Nephron (organoid): ENCODE measurements at regions not wholly inside any gene's neighbourhood (a gene's known extent, or its start where the extent isn't known, plus 50 kb on each side); places are given as distances from the start of the nearest gene placed in this dataset.

ENCODE experiments used
- H3K27ac Mint-ChIP-seq, 3 experiments: 2 replicates each; pipeline ENCODE4 v1.8.0; 2020; ENCODE audit warnings: mixed read lengths in 3 of 3, mild to moderate bottlenecking in 2 of 3, moderate library complexity in 1 of 3
- H3K27me3 Mint-ChIP-seq: 2 replicates; pipeline ENCODE4 v1.8.0; 2021; ENCODE audit warnings: low read depth, mild to moderate bottlenecking, moderate library complexity, mixed read lengths
- H3K36me3 Mint-ChIP-seq: 2 replicates; pipeline ENCODE4 v1.8.0; 2020; ENCODE audit warnings: low read depth, mixed read lengths
- H3K4me1 Mint-ChIP-seq: 2 replicates; pipeline ENCODE4 v1.8.0; 2020; ENCODE audit warnings: mixed read lengths
- H3K4me3 Mint-ChIP-seq, 3 experiments: 2 replicates each; pipeline ENCODE4 v1.8.0; 2020; ENCODE audit warnings: mild to moderate bottlenecking in 3 of 3, mixed read lengths in 3 of 3, moderate library complexity in 2 of 3
- H3K9me3 Mint-ChIP-seq: 2 replicates; pipeline ENCODE4 v1.8.0; 2020; ENCODE audit warnings: mixed read lengths
- TF ChIP-seq, protein P1 (sequence below), 3 experiments: fragments of 200-600 bp; sonication (generic); IDR thresholded peaks; one replicate each; pipeline ENCODE4 v1.5.0; 2021; ENCODE audit warnings: antibody characterized with exemption in 3 of 3; ENCODE audit not compliant: unreplicated experiment in 3 of 3

GRCh38 chr3:74173090-74173489, 441.4 kb downstream of the CNTN3 start:
- no peaks in the 10 kb centered on the region for H3K27me3 Mint-ChIP-seq
- H3K36me3 Mint-ChIP-seq = no peaks in the 10 kb centered on the region
- no peaks in the 10 kb centered on the region for H3K9me3 Mint-ChIP-seq
- no peaks in the 10 kb centered on the region for H3K4me1 Mint-ChIP-seq
- H3K27ac Mint-ChIP-seq = no peak overlapping the region
- TF ChIP-seq, protein P1, sequence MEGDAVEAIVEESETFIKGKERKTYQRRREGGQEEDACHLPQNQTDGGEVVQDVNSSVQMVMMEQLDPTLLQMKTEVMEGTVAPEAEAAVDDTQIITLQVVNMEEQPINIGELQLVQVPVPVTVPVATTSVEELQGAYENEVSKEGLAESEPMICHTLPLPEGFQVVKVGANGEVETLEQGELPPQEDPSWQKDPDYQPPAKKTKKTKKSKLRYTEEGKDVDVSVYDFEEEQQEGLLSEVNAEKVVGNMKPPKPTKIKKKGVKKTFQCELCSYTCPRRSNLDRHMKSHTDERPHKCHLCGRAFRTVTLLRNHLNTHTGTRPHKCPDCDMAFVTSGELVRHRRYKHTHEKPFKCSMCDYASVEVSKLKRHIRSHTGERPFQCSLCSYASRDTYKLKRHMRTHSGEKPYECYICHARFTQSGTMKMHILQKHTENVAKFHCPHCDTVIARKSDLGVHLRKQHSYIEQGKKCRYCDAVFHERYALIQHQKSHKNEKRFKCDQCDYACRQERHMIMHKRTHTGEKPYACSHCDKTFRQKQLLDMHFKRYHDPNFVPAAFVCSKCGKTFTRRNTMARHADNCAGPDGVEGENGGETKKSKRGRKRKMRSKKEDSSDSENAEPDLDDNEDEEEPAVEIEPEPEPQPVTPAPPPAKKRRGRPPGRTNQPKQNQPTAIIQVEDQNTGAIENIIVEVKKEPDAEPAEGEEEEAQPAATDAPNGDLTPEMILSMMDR (IDR thresholded peaks at IDR 0.05; ENCODE audit: unreplicated experiment in 3 of 3) = no peak
- H3K4me3 Mint-ChIP-seq = no peak overlapping the region

- peaks cover 4% of the 10 kb centered on the region for H3K9me3 Mint-ChIP-seq
- no peaks in the 10 kb centered on the region for H3K4me1 Mint-ChIP-seq
- H3K36me3 Mint-ChIP-seq = no peaks in the 10 kb centered on the region
- no peak overlapping the region for H3K4me3 Mint-ChIP-seq
- TF ChIP-seq, protein P1 (IDR thresholded peaks at IDR 0.05; ENCODE audit: unreplicated experiment in 3 of 3) = no peak
- no peak overlapping the region for H3K27ac Mint-ChIP-seq
- no peaks in the 10 kb centered on the region for H3K27me3 Mint-ChIP-seq
Observed at GRCh38 chr3:74167926-74168325, 446.5 kb downstream of the CNTN3 start.

GRCh38 chr3:74165211-74165610, 449.2 kb downstream of the CNTN3 start:
- no peaks in the 10 kb centered on the region for H3K4me1 Mint-ChIP-seq
- no peak overlapping the region for H3K27ac Mint-ChIP-seq
- peaks cover 22% of the 10 kb centered on the region for H3K9me3 Mint-ChIP-seq
- no peak overlapping the region for H3K4me3 Mint-ChIP-seq
- TF ChIP-seq, protein P1 (IDR thresholded peaks at IDR 0.05; ENCODE audit: unreplicated experiment in 3 of 3) = no peak
- H3K27me3 Mint-ChIP-seq = no peaks in the 10 kb centered on the region
- H3K36me3 Mint-ChIP-seq = no peaks in the 10 kb centered on the region

DNA sequence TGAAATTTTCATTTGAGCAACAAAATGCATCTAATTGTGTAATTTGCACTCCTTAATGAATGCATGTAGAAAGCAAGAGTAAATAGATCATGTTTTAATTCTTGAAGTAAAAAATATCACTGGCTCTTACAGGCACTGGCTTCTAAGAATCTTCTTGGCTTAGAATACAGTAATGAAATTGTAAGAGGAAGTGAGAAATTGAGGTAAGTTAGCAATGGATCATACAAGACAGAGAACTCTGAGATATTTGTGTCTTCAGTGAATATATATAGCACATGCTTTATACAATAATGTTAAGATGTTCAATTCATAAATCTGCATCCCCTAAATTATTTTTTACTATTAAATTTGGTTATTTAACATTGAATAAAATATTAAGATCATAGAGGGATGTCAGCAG, 465.0 kb downstream of the CNTN3 start:
- Mint-ChIP-seq H3K4me1 (no peaks in the 10 kb centered on the region), H3K27ac (no peak overlapping the region), H3K27me3 (no peaks in the 10 kb centered on the region), H3K9me3 (peaks cover 2% of the 10 kb centered on the region), H3K4me3 (no peak overlapping the region), H3K36me3 (no peaks in the 10 kb centered on the region)
- TF ChIP-seq, protein P1 (IDR thresholded peaks at IDR 0.05; ENCODE audit: unreplicated experiment in 3 of 3) = no peak

- TF ChIP-seq, protein P1 (IDR thresholded peaks at IDR 0.05; ENCODE audit: unreplicated experiment in 3 of 3) = no peak
- Mint-ChIP-seq H3K4me3 (no peak overlapping the region), H3K27ac (no peak overlapping the region), H3K4me1 (no peaks in the 10 kb centered on the region), H3K9me3 (no peaks in the 10 kb centered on the region), H3K36me3 (no peaks in the 10 kb centered on the region), H3K27me3 (no peaks in the 10 kb centered on the region)
Observed at GRCh38 chr3:74145277-74145676, 469.2 kb downstream of the CNTN3 start.

- H3K4me1 Mint-ChIP-seq = no peaks in the 10 kb centered on the region
- no peak overlapping the region for H3K27ac Mint-ChIP-seq
- H3K4me3 Mint-ChIP-seq = no peak overlapping the region
- H3K36me3 Mint-ChIP-seq = no peaks in the 10 kb centered on the region
- TF ChIP-seq, protein P1 (IDR thresholded peaks at IDR 0.05; ENCODE audit: unreplicated experiment in 3 of 3) = peak in 2 of 3 experiments; percentile 24 to 37
- peaks cover 18% of the 10 kb centered on the region for H3K27me3 Mint-ChIP-seq
- H3K9me3 Mint-ChIP-seq = no peaks in the 10 kb centered on the region
Observed at GRCh38 chr3:74139648-74140047, 474.8 kb downstream of the CNTN3 start.
